Ishikawa (cell line): ENCODE measurements at regions not wholly inside any gene's neighbourhood (a gene's known extent, or its start where the extent isn't known, plus 50 kb on each side); places are given as distances from the start of the nearest gene placed in this dataset.
A peak's percentile ranks its signal among the peaks of the same experiment; 100 is the strongest.

Experiments
- CEBPB ChIP-seq: IDR thresholded peaks from 2 replicates; pipeline ENCODE4 v1.6.1; 2012
- CREB1 ChIP-seq: IDR thresholded peaks from 2 replicates; pipeline ENCODE4 v1.6.1; 2012; ENCODE audit warnings: low read depth
- EGR1 ChIP-seq: IDR thresholded peaks from 2 replicates; pipeline ENCODE4 v1.6.1; 2012
- EP300 ChIP-seq: IDR thresholded peaks from 2 replicates; pipeline ENCODE4 v1.6.1; 2012; ENCODE audit warnings: borderline replicate concordance
- NFIC ChIP-seq: IDR thresholded peaks from 2 replicates; pipeline ENCODE4 v1.6.1; 2012
- TAF1 ChIP-seq: IDR thresholded peaks from 2 replicates; pipeline ENCODE4 v1.6.1; 2012; ENCODE audit warnings: low read depth, mild to moderate bottlenecking
- TCF12 ChIP-seq: IDR thresholded peaks from 2 replicates; pipeline ENCODE4 v1.6.1; 2012; ENCODE audit warnings: low read depth
- TEAD4 ChIP-seq: IDR thresholded peaks from 2 replicates; pipeline ENCODE4 v1.6.1; 2012
- YY1 ChIP-seq: IDR thresholded peaks from 2 replicates; pipeline ENCODE4 v1.6.1; 2012; ENCODE audit warnings: low read depth
- ZBTB7A ChIP-seq: IDR thresholded peaks from 2 replicates; pipeline ENCODE4 v1.6.1; 2012; ENCODE audit warnings: low read depth
- TF ChIP-seq, protein P1 (sequence below): IDR thresholded peaks from 2 replicates; pipeline ENCODE4 v1.6.1; 2012
- TF ChIP-seq, protein P2 (sequence below): IDR thresholded peaks from 2 replicates; pipeline ENCODE4 v1.6.1; 2012; ENCODE audit warnings: low read depth, mild to moderate bottlenecking
- TF ChIP-seq, protein P3 (sequence below): IDR thresholded peaks from 2 replicates; pipeline ENCODE4 v1.6.1; 2012

DNA sequence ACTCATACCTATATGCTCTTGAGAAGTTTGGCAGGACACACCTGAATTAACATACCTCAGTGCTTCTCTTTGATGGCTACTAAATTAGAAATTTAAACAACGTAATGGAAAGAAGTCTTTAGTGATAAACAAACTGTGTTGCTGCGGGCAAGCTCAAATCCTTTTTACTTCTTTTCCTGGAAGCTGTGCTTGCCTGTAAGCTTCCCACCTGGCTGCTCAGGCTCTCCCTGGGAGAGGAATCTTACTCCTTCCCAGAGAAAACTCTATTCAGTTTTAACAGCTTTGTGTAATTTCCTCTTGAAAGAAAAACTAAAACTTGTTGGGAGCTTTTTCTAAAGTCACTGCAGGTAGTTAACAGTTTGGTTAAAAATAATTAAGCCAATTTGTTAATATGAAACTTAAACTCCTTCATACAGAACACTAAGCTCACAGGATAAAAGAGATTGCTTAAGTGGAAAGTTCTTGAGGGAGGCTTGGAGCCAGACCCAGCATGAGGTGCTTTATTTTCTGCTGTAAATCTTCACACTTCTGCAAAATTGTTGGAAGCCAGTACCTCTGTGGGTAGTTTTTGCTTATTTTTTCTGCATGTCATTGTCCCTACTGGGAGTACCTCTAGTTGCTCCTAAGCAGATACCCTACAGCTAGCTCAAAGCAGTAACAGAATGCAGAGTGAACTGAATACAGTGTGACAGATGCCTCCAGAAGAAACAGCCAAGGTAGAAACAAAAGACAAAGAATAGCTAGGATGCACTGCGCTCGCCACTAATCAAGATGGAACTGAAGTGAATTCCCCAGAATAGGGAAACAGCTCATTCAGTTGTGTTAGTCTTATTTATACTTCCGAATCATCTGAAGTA lies 1253.0 kb downstream of the PCDH17 start:
- TF ChIP-seq, protein P1, sequence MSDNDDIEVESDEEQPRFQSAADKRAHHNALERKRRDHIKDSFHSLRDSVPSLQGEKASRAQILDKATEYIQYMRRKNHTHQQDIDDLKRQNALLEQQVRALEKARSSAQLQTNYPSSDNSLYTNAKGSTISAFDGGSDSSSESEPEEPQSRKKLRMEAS = no peak
- TF ChIP-seq, protein P2, sequence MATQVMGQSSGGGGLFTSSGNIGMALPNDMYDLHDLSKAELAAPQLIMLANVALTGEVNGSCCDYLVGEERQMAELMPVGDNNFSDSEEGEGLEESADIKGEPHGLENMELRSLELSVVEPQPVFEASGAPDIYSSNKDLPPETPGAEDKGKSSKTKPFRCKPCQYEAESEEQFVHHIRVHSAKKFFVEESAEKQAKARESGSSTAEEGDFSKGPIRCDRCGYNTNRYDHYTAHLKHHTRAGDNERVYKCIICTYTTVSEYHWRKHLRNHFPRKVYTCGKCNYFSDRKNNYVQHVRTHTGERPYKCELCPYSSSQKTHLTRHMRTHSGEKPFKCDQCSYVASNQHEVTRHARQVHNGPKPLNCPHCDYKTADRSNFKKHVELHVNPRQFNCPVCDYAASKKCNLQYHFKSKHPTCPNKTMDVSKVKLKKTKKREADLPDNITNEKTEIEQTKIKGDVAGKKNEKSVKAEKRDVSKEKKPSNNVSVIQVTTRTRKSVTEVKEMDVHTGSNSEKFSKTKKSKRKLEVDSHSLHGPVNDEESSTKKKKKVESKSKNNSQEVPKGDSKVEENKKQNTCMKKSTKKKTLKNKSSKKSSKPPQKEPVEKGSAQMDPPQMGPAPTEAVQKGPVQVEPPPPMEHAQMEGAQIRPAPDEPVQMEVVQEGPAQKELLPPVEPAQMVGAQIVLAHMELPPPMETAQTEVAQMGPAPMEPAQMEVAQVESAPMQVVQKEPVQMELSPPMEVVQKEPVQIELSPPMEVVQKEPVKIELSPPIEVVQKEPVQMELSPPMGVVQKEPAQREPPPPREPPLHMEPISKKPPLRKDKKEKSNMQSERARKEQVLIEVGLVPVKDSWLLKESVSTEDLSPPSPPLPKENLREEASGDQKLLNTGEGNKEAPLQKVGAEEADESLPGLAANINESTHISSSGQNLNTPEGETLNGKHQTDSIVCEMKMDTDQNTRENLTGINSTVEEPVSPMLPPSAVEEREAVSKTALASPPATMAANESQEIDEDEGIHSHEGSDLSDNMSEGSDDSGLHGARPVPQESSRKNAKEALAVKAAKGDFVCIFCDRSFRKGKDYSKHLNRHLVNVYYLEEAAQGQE = no peak
- TF ChIP-seq YY1 = no peak
- TF ChIP-seq EGR1 = no peak
- TF ChIP-seq TAF1 = no peak
- no peak for TF ChIP-seq TCF12
- TF ChIP-seq CEBPB = no peak
- peak; percentile 47; the same call in 1 of the 2 replicates for TF ChIP-seq NFIC
- 0 out of 2 replicates have a peak, but pooled peaks have one; percentile 24 for TF ChIP-seq EP300
- TF ChIP-seq TEAD4 = no peak
- TF ChIP-seq, protein P3, sequence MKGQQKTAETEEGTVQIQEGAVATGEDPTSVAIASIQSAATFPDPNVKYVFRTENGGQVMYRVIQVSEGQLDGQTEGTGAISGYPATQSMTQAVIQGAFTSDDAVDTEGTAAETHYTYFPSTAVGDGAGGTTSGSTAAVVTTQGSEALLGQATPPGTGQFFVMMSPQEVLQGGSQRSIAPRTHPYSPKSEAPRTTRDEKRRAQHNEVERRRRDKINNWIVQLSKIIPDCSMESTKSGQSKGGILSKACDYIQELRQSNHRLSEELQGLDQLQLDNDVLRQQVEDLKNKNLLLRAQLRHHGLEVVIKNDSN = no peak
- no peak for TF ChIP-seq CREB1
- TF ChIP-seq ZBTB7A = no peak
